IMR-90 (cell line): ENCODE measurements at regions not wholly inside any gene's neighbourhood (a gene's known extent, or its start where the extent isn't known, plus 50 kb on each side); places are given as distances from the start of the nearest gene placed in this dataset.

Source experiments
- ATAC-seq: fragments of 200-7000 bp; cut with Tn5 transposase; 2 replicates; pipeline ENCODE4 v1.9.1; 2020; ENCODE audit warnings: low read depth, mild to moderate bottlenecking, moderate library complexity
- BruUV-seq: library from RNA; stranded (reverse); fragments of 400-500 nt; replicated peaks from 2 replicates; lab custom pipeline; 2021; lab: Mats Ljungman, UMichigan
- CTCF ChIA-PET: fragments of 300-600 bp; formaldehyde crosslinking; extraction: SDS; loops from one replicate; lab custom pipeline; 2021; ENCODE audit warnings: antibody characterized with exemption; lab: Yijun Ruan, JAX
- POLR2A ChIA-PET: fragments of 300-600 bp; sonication (Branson Sonifier 250); formaldehyde crosslinking; loops from one replicate; lab custom pipeline; 2022; ENCODE audit warnings: antibody characterized with exemption; ENCODE audit not compliant: unreplicated experiment; lab: Charles Lee
- DNase-seq: peaks from one replicate; pipeline ENCODE4 v3.0.0; 2013
- H2AFZ ChIP-seq: replicated peaks from 2 replicates; pipeline ENCODE3; 2013; ENCODE audit warnings: low read length, mild to moderate bottlenecking; ENCODE audit not compliant: poor library complexity
- H2AK5ac ChIP-seq: 2 replicates; pipeline ENCODE4 v1.6.1; 2013; ENCODE audit warnings: low read depth, low read length, inconsistent platforms
- H2AK9ac ChIP-seq: replicated peaks from 2 replicates; pipeline ENCODE3; 2013; ENCODE audit warnings: mild to moderate bottlenecking, low read depth, low read length, moderate library complexity; ENCODE audit not compliant: poor library complexity
- H2BK120ac ChIP-seq: 2 replicates; pipeline ENCODE4 v1.6.1; 2013; ENCODE audit warnings: low read depth, low read length, inconsistent platforms
- H2BK15ac ChIP-seq: 3 replicates; pipeline ENCODE4 v1.6.1; 2013; ENCODE audit warnings: low read depth, low read length, inconsistent platforms
- H2BK20ac ChIP-seq: 2 replicates; pipeline ENCODE4 v1.6.1; 2013; ENCODE audit warnings: low read depth, mild to moderate bottlenecking, inconsistent platforms, low read length, moderate library complexity
- H2BK5ac ChIP-seq: 2 replicates; pipeline ENCODE4 v1.6.1; 2013; ENCODE audit warnings: mild to moderate bottlenecking, low read depth, low read length, inconsistent platforms; ENCODE audit not compliant: poor library complexity, severe bottlenecking
- H3K14ac ChIP-seq: replicated peaks from 2 replicates; pipeline ENCODE4 v1.6.1; 2013; ENCODE audit warnings: low read depth, low read length, inconsistent platforms
- H3K18ac ChIP-seq: 2 replicates; pipeline ENCODE4 v1.6.1; 2013; ENCODE audit warnings: low read depth, low read length, control low read depth
- H3K23ac ChIP-seq: 2 replicates; pipeline ENCODE4 v1.6.1; 2013; ENCODE audit warnings: low read depth, low read length, inconsistent platforms
- H3K27ac ChIP-seq: 2 replicates; pipeline ENCODE4 v1.5.1; 2013; ENCODE audit warnings: mild to moderate bottlenecking, control low read depth, low read length; ENCODE audit not compliant: insufficient read depth
- H3K27me3 ChIP-seq: 2 replicates; pipeline ENCODE4 v1.6.1; 2013; ENCODE audit warnings: low read length; ENCODE audit not compliant: control insufficient read depth, insufficient read depth
- H3K36me3 ChIP-seq: 2 replicates; pipeline ENCODE4 v1.6.1; 2013; ENCODE audit warnings: low read length, mixed read lengths; ENCODE audit not compliant: control insufficient read depth, insufficient read depth
- H3K4ac ChIP-seq: 2 replicates; pipeline ENCODE4 v1.6.1; 2013; ENCODE audit warnings: low read depth, low read length, inconsistent platforms
- H3K4me1 ChIP-seq: 2 replicates; pipeline ENCODE4 v1.6.1; 2013; ENCODE audit warnings: low read length, mixed read lengths; ENCODE audit not compliant: control insufficient read depth, insufficient read depth
- H3K4me2 ChIP-seq: 2 replicates; pipeline ENCODE4 v1.6.1; 2013; ENCODE audit warnings: low read depth, mild to moderate bottlenecking, control low read depth, low read length, moderate library complexity
- H3K4me3 ChIP-seq: 2 replicates; pipeline ENCODE4 v1.5.1; 2013; ENCODE audit warnings: low read depth, mild to moderate bottlenecking, control low read depth, low read length, moderate library complexity; ENCODE audit not compliant: insufficient read depth
- H3K56ac ChIP-seq: 2 replicates; pipeline ENCODE4 v1.6.1; 2013; ENCODE audit warnings: low read length, inconsistent platforms; ENCODE audit not compliant: insufficient read depth; ENCODE audit errors: extremely low read depth
- H3K79me1 ChIP-seq, 2 experiments: 2 replicates each; pipeline ENCODE4 v1.6.1; 2013; ENCODE audit warnings: low read length in 2 of 2, inconsistent platforms in 1 of 2, low read depth in 1 of 2
- H3K9ac ChIP-seq: 2 replicates; pipeline ENCODE4 v1.6.1; 2013; ENCODE audit warnings: low read depth, low read length, control low read depth
- H3K9me1 ChIP-seq: 2 replicates; pipeline ENCODE4 v1.6.1; 2013; ENCODE audit warnings: low read length, inconsistent platforms; ENCODE audit not compliant: insufficient read depth
- H3K9me3 ChIP-seq: 2 replicates; pipeline ENCODE4 v1.6.1; 2013; ENCODE audit warnings: low read length; ENCODE audit not compliant: control insufficient read depth, insufficient read depth
- H4K20me1 ChIP-seq: 2 replicates; pipeline ENCODE4 v1.6.1; 2013; ENCODE audit warnings: low read length, inconsistent platforms; ENCODE audit not compliant: insufficient read depth
- H4K5ac ChIP-seq: 2 replicates; pipeline ENCODE4 v1.6.1; 2013; ENCODE audit warnings: mild to moderate bottlenecking, low read depth, low read length, control low read depth
- H4K8ac ChIP-seq, 2 experiments: 2 replicates each; pipeline ENCODE4 v1.6.1; 2013; ENCODE audit warnings: low read depth in 2 of 2, low read length in 2 of 2, control low read depth in 1 of 2, inconsistent platforms in 1 of 2
- H4K91ac ChIP-seq: 2 replicates; pipeline ENCODE4 v1.6.1; 2013; ENCODE audit warnings: low read depth, low read length, inconsistent platforms; ENCODE audit not compliant: insufficient read depth
- BHLHE40 ChIP-seq: fragments of 150-350 bp; IDR thresholded peaks from 2 replicates; pipeline ENCODE4 v1.6.1; 2016; ENCODE audit warnings: mild to moderate bottlenecking, low read depth, low read length
- CEBPB ChIP-seq: IDR thresholded peaks from 2 replicates; pipeline ENCODE4 v1.6.1; 2012; ENCODE audit warnings: low read depth, low read length, improper control_type of control experiment
- CHD1 ChIP-seq: IDR thresholded peaks from 2 replicates; pipeline ENCODE4 v1.6.1; 2012; ENCODE audit warnings: low read depth, low read length, improper control_type of control experiment
- CTCF ChIP-seq: conservative IDR thresholded peaks from 2 replicates; pipeline ENCODE4 v1.5.1; 2012; ENCODE audit warnings: mild to moderate bottlenecking, low read depth, low read length, improper control_type of control experiment
- ELK1 ChIP-seq: fragments of 150-350 bp; IDR thresholded peaks from 2 replicates; pipeline ENCODE4 v1.6.1; 2016; ENCODE audit warnings: low read depth, mild to moderate bottlenecking, low read length, moderate library complexity, borderline replicate concordance
- FOS ChIP-seq: fragments of 150-350 bp; IDR thresholded peaks from 2 replicates; pipeline ENCODE4 v1.6.1; 2016; ENCODE audit warnings: low read depth, low read length
- MAFK ChIP-seq: IDR thresholded peaks from 2 replicates; pipeline ENCODE4 v1.6.1; 2012; ENCODE audit warnings: low read depth, low read length, improper control_type of control experiment
- MAZ ChIP-seq: IDR thresholded peaks from 2 replicates; pipeline ENCODE4 v1.6.1; 2012; ENCODE audit warnings: low read depth, mild to moderate bottlenecking, low read length, improper control_type of control experiment, moderate library complexity, borderline replicate concordance
- MXI1 ChIP-seq: IDR thresholded peaks from 2 replicates; pipeline ENCODE4 v1.6.1; 2012; ENCODE audit warnings: low read depth, mild to moderate bottlenecking, low read length, moderate library complexity, borderline replicate concordance
- NFE2L2 ChIP-seq: fragments of 150-350 bp; IDR thresholded peaks from 2 replicates; pipeline ENCODE4 v1.6.1; 2016; ENCODE audit warnings: low read depth, mild to moderate bottlenecking, low read length
- POLR2A ChIP-seq: IDR thresholded peaks from 2 replicates; pipeline ENCODE4 v1.6.1; 2012; ENCODE audit warnings: mild to moderate bottlenecking, low read depth, low read length
- RAD21 ChIP-seq: IDR thresholded peaks from 2 replicates; pipeline ENCODE4 v1.6.1; 2012; ENCODE audit warnings: low read length, improper control_type of control experiment
- RCOR1 ChIP-seq: IDR thresholded peaks from 2 replicates; pipeline ENCODE4 v1.6.1; 2012; ENCODE audit warnings: mild to moderate bottlenecking, low read length, improper control_type of control experiment; ENCODE audit not compliant: insufficient replicate concordance
- RFX5 ChIP-seq: IDR thresholded peaks from 2 replicates; pipeline ENCODE4 v1.8.0; 2012; ENCODE audit warnings: low read depth, mild to moderate bottlenecking, low read length, moderate library complexity
- SMC3 ChIP-seq: fragments of 150-350 bp; IDR thresholded peaks from 2 replicates; pipeline ENCODE4 v1.6.1; 2016; ENCODE audit warnings: low read depth, mild to moderate bottlenecking, antibody characterized with exemption, low read length, moderate library complexity
- USF2 ChIP-seq: fragments of 150-350 bp; IDR thresholded peaks from 2 replicates; pipeline ENCODE4 v1.6.1; 2017; ENCODE audit warnings: mild to moderate bottlenecking, antibody characterized with exemption, low read length, low read depth
- dilution Hi-C: fragments of 300-500 bp; cut with HindIII; formaldehyde crosslinking; loops from one replicate; pipeline ENCODE4 v1.14.3; 2018; ENCODE audit warnings: low sequenced_read_pairs; ENCODE audit not compliant: unreplicated experiment
- in situ Hi-C: fragments of 300-500 bp; cut with MboI; formaldehyde crosslinking; loops from 3 replicates; pipeline ENCODE4 v1.14.3; 2019; ENCODE audit warnings: low sequenced_read_pairs, inconsistent platforms, mixed read lengths
- intact Hi-C: fragments of 100-400 bp; cut with micrococcal nuclease; formaldehyde crosslinking; loops from 2 replicates; pipeline ENCODE4 v1.10.0; 2022

GRCh38 chr13:79075703-79076102, 330.4 kb downstream of the RBM26 start:
- Histone ChIP-seq H4K91ac (no peak overlapping the region), H2AFZ (no peak overlapping the region), H3K56ac (no peak overlapping the region), H2AK9ac (no peak overlapping the region), H3K4me2 (no peak overlapping the region), H4K5ac (no peak overlapping the region), H3K14ac (no peak overlapping the region), H3K23ac (no peak overlapping the region), H2BK120ac (no peak overlapping the region), H2BK5ac (no peak overlapping the region), H3K27ac (no peak overlapping the region), H3K9me3 (peaks cover 2% of the 10 kb centered on the region; the same call in 1 of the 2 replicates), H2AK5ac (no peak overlapping the region), H2BK15ac (no peak overlapping the region), H4K8ac (no peak overlapping the region), H4K20me1 (no peaks in the 10 kb centered on the region), H3K4ac (no peak overlapping the region), H3K27me3 (no peaks in the 10 kb centered on the region), H3K79me1 (no peaks in the 10 kb centered on the region), H3K36me3 (no peaks in the 10 kb centered on the region), H3K4me3 (no peak overlapping the region), H3K18ac (no peak overlapping the region), H3K9me1 (no peaks in the 10 kb centered on the region), H2BK20ac (no peak overlapping the region), H3K9ac (no peak overlapping the region), H3K4me1 (no peaks in the 10 kb centered on the region)
- DNase-seq, result no peak
- dilution Hi-C loops, result no loop called here
- CTCF ChIA-PET, result no interaction called here
- POLR2A ChIA-PET, result no interaction called here
- no TSS peak for BruUV-seq
- intact Hi-C loops, result no loop called here
- in situ Hi-C loops, result no loop called here
- TF ChIP-seq ELK1 (no peak), MAZ (no peak), SMC3 (no peak), RFX5 (no peak), POLR2A (no peak), RCOR1 (no peak), BHLHE40 (no peak), CEBPB (no peak), USF2 (no peak), RAD21 (no peak), CHD1 (no peak), NFE2L2 (no peak), MAFK (no peak), FOS (no peak), CTCF (no peak), MXI1 (no peak)
- ATAC-seq, result no peak
